T-cell (primary cell): ENCODE measurements at regions not wholly inside any gene's neighbourhood (a gene's known extent, or its start where the extent isn't known, plus 50 kb on each side); places are given as distances from the start of the nearest gene placed in this dataset.
"Not testable (repeated sequence)": the region's sequence is repeated elsewhere in the genome, so short reads cannot be mapped to it uniquely, and the experiment has no call there.

Experiments
- ATAC-seq, 4 experiments: fragments of 200-7000 bp in 3 of 4; fragments of 150-1000 bp in 1 of 4; cut with Tn5 transposase; replicated peaks in 1 of 4; 1 replicate in 3 of 4; 2 replicates in 1 of 4; pipeline ENCODE4 v1.10.0; 2021; ENCODE audit warnings: moderate library complexity in 3 of 4, mild to moderate bottlenecking in 2 of 4, moderate number of reproducible peaks in 1 of 4
- CTCF ChIA-PET, 2 donors: fragments of 300-600 bp; sonication (Branson Sonifier 250); formaldehyde crosslinking; loops; one replicate each; lab custom pipeline; 2022; ENCODE audit warnings: antibody characterized with exemption in 2 of 2; lab: Charles Lee
- POLR2A ChIA-PET, 2 donors: fragments of 300-600 bp; sonication (Branson Sonifier 250); formaldehyde crosslinking; loops; one replicate each; lab custom pipeline; 2022; ENCODE audit warnings: antibody characterized with exemption in 2 of 2; lab: Charles Lee
- DNase-seq, 35 experiments: peaks; one replicate each; pipeline versions ENCODE4 v3.0.0 to v3.0.0-alpha.2; 2013 to 2023
- H3K27ac ChIP-seq: one replicate; pipeline ENCODE4 v1.5.1; 2013; ENCODE audit warnings: low read length
- H3K27me3 ChIP-seq, 2 experiments: replicated peaks in 1 of 2; 1 replicate in 1 of 2; 2 replicates in 1 of 2; pipeline versions ENCODE4 v1.6.1 to v1.7.0; 2013; ENCODE audit warnings: low read length in 1 of 2, mixed read lengths in 1 of 2; ENCODE audit not compliant: control insufficient read depth in 2 of 2, insufficient read depth in 2 of 2; ENCODE audit errors: extremely low read depth in 1 of 2
- H3K36me3 ChIP-seq, 2 donors: 1 replicate in 1 of 2; 2 replicates in 1 of 2; pipeline versions ENCODE4 v1.6.1 to v1.7.0; 2013; ENCODE audit warnings: low read length in 1 of 2; ENCODE audit not compliant: control insufficient read depth in 2 of 2, insufficient read depth in 1 of 2; ENCODE audit errors: extremely low read depth in 1 of 2
- H3K4me1 ChIP-seq, 2 experiments: 1 replicate in 1 of 2; 2 replicates in 1 of 2; pipeline versions ENCODE4 v1.6.1 to v1.7.0; 2013; ENCODE audit warnings: low read length in 2 of 2, mixed read lengths in 1 of 2; ENCODE audit not compliant: insufficient read depth in 2 of 2, control insufficient read depth in 1 of 2; ENCODE audit errors: extremely low read depth in 1 of 2
- H3K4me3 ChIP-seq, 2 donors: 1 replicate in 1 of 2; 2 replicates in 1 of 2; pipeline versions ENCODE4 v1.5.1 to v1.7.0; 2013; ENCODE audit warnings: mild to moderate bottlenecking in 2 of 2, low read length in 1 of 2, moderate library complexity in 1 of 2; ENCODE audit not compliant: control insufficient read depth in 1 of 2; ENCODE audit errors: extremely low read depth in 1 of 2
- H3K9me3 ChIP-seq: 2 replicates; pipeline ENCODE4 v1.7.0; 2013
- H3K27ac Mint-ChIP-seq, 2 donors: one replicate each; pipeline ENCODE4 v1.8.0; 2020 to 2021; ENCODE audit warnings: mild to moderate bottlenecking in 2 of 2, mixed read lengths in 2 of 2
- H3K27me3 Mint-ChIP-seq, 2 donors: one replicate each; pipeline ENCODE4 v1.8.0; 2021 to 2022; ENCODE audit warnings: mixed read lengths in 2 of 2
- H3K36me3 Mint-ChIP-seq: one replicate; pipeline ENCODE4 v1.8.0; 2021; ENCODE audit warnings: mixed read lengths
- H3K4me1 Mint-ChIP-seq, 3 donors: one replicate each; pipeline ENCODE4 v1.8.0; 2020 to 2022; ENCODE audit warnings: mixed read lengths in 3 of 3, mild to moderate bottlenecking in 1 of 3
- H3K4me3 Mint-ChIP-seq, 3 donors: one replicate each; pipeline ENCODE4 v1.8.0; 2020 to 2022; ENCODE audit warnings: mild to moderate bottlenecking in 3 of 3, mixed read lengths in 3 of 3, moderate library complexity in 3 of 3
- H3K9me3 Mint-ChIP-seq, 3 donors: one replicate each; pipeline ENCODE4 v1.8.0; 2020 to 2022; ENCODE audit warnings: mixed read lengths in 3 of 3
- WGBS: methylation state at CpG from one replicate; pipeline ENCODE4 v1.1.5; 2013; ENCODE audit warnings: missing lambda C conversion rate; ENCODE audit not compliant: insufficient coverage; 5-methylcytosine and 5-hydroxymethylcytosine counted together

GRCh38 chr7:32660936-32661335, 165.6 kb downstream of the AVL9 start:
- Mint-ChIP-seq H3K4me1 (no peaks in the 10 kb centered on the region), H3K9me3 (no peaks in the 10 kb centered on the region), H3K4me3 (no peak overlapping the region), H3K27ac (no peak overlapping the region), H3K36me3 (no peaks in the 10 kb centered on the region), H3K27me3 (peaks cover 7 to 23% of the 10 kb centered on the region in 2 donors)
- ATAC-seq (no peak), DNase-seq (no peak)
- POLR2A ChIA-PET, result no interaction called here
- Histone ChIP-seq H3K9me3 (no peaks in the 10 kb centered on the region), H3K4me3 (no peak overlapping the region), H3K4me1 (no peaks in the 10 kb centered on the region), H3K36me3 (no peaks in the 10 kb centered on the region), H3K27me3 (no peaks in the 10 kb centered on the region), H3K27ac (no peak overlapping the region)
- CTCF ChIA-PET, result interaction anchor here (0.6 to 0.7 kb wide), 3 partner anchors 131 to 744 kb away, joined by 3 to 4 read pairs (median 3); no protein-coding TSS in a partner anchor
- no CpG with 5 or more reads among the region's 2 CpGs for WGBS

- H3K27ac Mint-ChIP-seq, result no peak overlapping the region
- CTCF ChIA-PET, result no interaction called here
- H3K9me3 ChIP-seq, result no peaks in the 10 kb centered on the region
- ATAC-seq, result no peak
- POLR2A ChIA-PET, result no interaction called here
- no peak overlapping the region for H3K4me3 Mint-ChIP-seq
- DNase-seq, result no peak
- no peaks in the 10 kb centered on the region for H3K27me3 ChIP-seq
- WGBS, result 64% methylated on average over 3 of the region's 9 CpGs
- no peaks in the 10 kb centered on the region for H3K36me3 ChIP-seq
- H3K27ac ChIP-seq, result no peak overlapping the region
- H3K27me3 Mint-ChIP-seq, result peaks cover 6 to 21% of the 10 kb centered on the region in 2 donors
- H3K4me1 Mint-ChIP-seq, result no peaks in the 10 kb centered on the region
- H3K4me1 ChIP-seq, result no peaks in the 10 kb centered on the region
- H3K9me3 Mint-ChIP-seq, result no peaks in the 10 kb centered on the region
- no peaks in the 10 kb centered on the region for H3K36me3 Mint-ChIP-seq
- H3K4me3 ChIP-seq, result no peak overlapping the region
Measured at GRCh38 chr7:32659853-32660252, 164.6 kb downstream of the AVL9 start.

- no peak overlapping the region for H3K27ac ChIP-seq
- H3K4me1 ChIP-seq, result no peaks in the 10 kb centered on the region
- ATAC-seq, result no peak
- H3K36me3 ChIP-seq, result no peaks in the 10 kb centered on the region
- ChIA-PET POLR2A (no interaction called here), CTCF (no interaction called here)
- DNase-seq, result no peak
- no peaks in the 10 kb centered on the region for H3K9me3 ChIP-seq
- H3K9me3 Mint-ChIP-seq, result no peaks in the 10 kb centered on the region
- H3K36me3 Mint-ChIP-seq, result no peaks in the 10 kb centered on the region
- no peak overlapping the region for H3K4me3 Mint-ChIP-seq
- H3K4me3 ChIP-seq, result no peak overlapping the region
- no peaks in the 10 kb centered on the region for H3K27me3 ChIP-seq
- no peak overlapping the region for H3K27ac Mint-ChIP-seq
- WGBS, result no CpG with 5 or more reads among the region's 2 CpGs
- peaks cover 0 to 16% of the 10 kb centered on the region in 2 donors for H3K27me3 Mint-ChIP-seq
- H3K4me1 Mint-ChIP-seq, result no peaks in the 10 kb centered on the region
Measured at GRCh38 chr7:32658467-32658869, 163.2 kb downstream of the AVL9 start.

GRCh38 chr7:32658034-32658433, 162.7 kb downstream of the AVL9 start:
- Histone ChIP-seq H3K27me3 (no peaks in the 10 kb centered on the region), H3K36me3 (no peaks in the 10 kb centered on the region), H3K4me1 (no peaks in the 10 kb centered on the region), H3K27ac (no peak overlapping the region), H3K4me3 (no peak overlapping the region), H3K9me3 (no peaks in the 10 kb centered on the region)
- Mint-ChIP-seq H3K4me1 (no peaks in the 10 kb centered on the region), H3K4me3 (no peak overlapping the region), H3K9me3 (no peaks in the 10 kb centered on the region), H3K27ac (no peak overlapping the region), H3K36me3 (no peaks in the 10 kb centered on the region), H3K27me3 (peaks cover 0 to 16% of the 10 kb centered on the region in 2 donors)
- ChIA-PET CTCF (no interaction called here), POLR2A (no interaction called here)
- DNase-seq (no peak), ATAC-seq (no peak)
- WGBS, result 90% methylated on average over 2 of the region's 7 CpGs

- ATAC-seq, H3K9me3 ChIP-seq, H3K36me3 ChIP-seq, DNase-seq, H3K27me3 ChIP-seq, H3K9me3 Mint-ChIP-seq, H3K4me3 Mint-ChIP-seq, H3K4me1 ChIP-seq, H3K27ac ChIP-seq, POLR2A ChIA-PET, H3K4me3 ChIP-seq, H3K27ac Mint-ChIP-seq, H3K36me3 Mint-ChIP-seq, H3K4me1 Mint-ChIP-seq, H3K27me3 Mint-ChIP-seq: not testable (repeated sequence)
- CTCF ChIA-PET, result interaction anchor here in 1 of 2 donors (0.6 kb wide), 1 partner anchor 154 kb away, joined by 3 read pairs; no protein-coding TSS in a partner anchor
- WGBS, result no CpG with 5 or more reads among the region's 1 CpG
Measured at GRCh38 chr7:32654549-32654948, 159.3 kb downstream of the AVL9 start.

GRCh38 chr7:32650356-32650755, 155.1 kb downstream of the AVL9 start:
- DNase-seq, H3K36me3 ChIP-seq, H3K36me3 Mint-ChIP-seq, H3K4me3 Mint-ChIP-seq, H3K27me3 ChIP-seq, H3K4me1 Mint-ChIP-seq, H3K27ac Mint-ChIP-seq, H3K9me3 ChIP-seq, POLR2A ChIA-PET, H3K4me1 ChIP-seq, H3K27ac ChIP-seq, H3K9me3 Mint-ChIP-seq, ATAC-seq, CTCF ChIA-PET, H3K4me3 ChIP-seq: not testable (repeated sequence)
- WGBS, result 78% methylated on average over 1 of the region's 1 CpG
- peaks cover 15 to 17% of the 10 kb centered on the region in 2 donors for H3K27me3 Mint-ChIP-seq
